ENCODE measurements at regions not wholly inside any gene's neighbourhood (a gene's known extent, or its start where the extent isn't known, plus 50 kb on each side); places are given as distances from the start of the nearest gene placed in this dataset.

DNA sequence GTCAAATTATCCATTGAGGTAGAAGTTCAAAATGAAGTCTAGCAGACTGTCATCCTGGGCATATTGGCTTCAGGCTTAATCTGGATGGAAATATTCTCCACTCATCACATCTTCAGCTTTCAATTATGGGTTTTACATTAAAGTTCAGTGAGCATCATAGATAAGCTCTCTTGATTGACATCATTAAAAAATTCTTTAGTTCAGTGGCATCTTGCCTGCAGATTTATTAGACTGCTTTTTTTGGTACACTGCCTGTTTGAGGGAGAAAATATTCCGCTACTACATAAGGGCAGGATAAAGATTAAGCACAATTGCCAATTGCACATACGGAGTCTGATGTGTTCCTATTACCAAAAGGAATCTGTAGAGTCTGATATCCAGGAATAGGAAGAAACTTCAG is 2353.8 kb downstream of the MAT2B start:
- H3K27ac ChIP-seq (ENCODE audit: low read depth, low read length, poor library complexity, severe bottlenecking), result no peak overlapping the region
- H4K20me1 ChIP-seq (ENCODE audit: insufficient read depth, low read length), result no peaks in the 10 kb centered on the region
- no TSS peak for BruUV-seq (replicated peaks)
- H3K9me3 ChIP-seq (ENCODE audit: low read length), result no peaks in the 10 kb centered on the region
- H2AFZ ChIP-seq (ENCODE audit: low read length), result no peak overlapping the region
- no peaks in the 10 kb centered on the region for H3K79me2 ChIP-seq (ENCODE audit: insufficient read depth, low read depth, low read length)
- TF ChIP-seq, protein P1, sequence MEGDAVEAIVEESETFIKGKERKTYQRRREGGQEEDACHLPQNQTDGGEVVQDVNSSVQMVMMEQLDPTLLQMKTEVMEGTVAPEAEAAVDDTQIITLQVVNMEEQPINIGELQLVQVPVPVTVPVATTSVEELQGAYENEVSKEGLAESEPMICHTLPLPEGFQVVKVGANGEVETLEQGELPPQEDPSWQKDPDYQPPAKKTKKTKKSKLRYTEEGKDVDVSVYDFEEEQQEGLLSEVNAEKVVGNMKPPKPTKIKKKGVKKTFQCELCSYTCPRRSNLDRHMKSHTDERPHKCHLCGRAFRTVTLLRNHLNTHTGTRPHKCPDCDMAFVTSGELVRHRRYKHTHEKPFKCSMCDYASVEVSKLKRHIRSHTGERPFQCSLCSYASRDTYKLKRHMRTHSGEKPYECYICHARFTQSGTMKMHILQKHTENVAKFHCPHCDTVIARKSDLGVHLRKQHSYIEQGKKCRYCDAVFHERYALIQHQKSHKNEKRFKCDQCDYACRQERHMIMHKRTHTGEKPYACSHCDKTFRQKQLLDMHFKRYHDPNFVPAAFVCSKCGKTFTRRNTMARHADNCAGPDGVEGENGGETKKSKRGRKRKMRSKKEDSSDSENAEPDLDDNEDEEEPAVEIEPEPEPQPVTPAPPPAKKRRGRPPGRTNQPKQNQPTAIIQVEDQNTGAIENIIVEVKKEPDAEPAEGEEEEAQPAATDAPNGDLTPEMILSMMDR (conservative IDR thresholded peaks at IDR 0.05; ENCODE audit: low read length), result no peak
- no peak for TF ChIP-seq EZH2phosphoT487 (IDR thresholded peaks at IDR 0.05; ENCODE audit: borderline replicate concordance, low read depth, low read length)
- no peaks in the 10 kb centered on the region for H3K9me2 ChIP-seq (ENCODE audit: insufficient read depth, low read length)
- no peak overlapping the region for H3K4me3 ChIP-seq (ENCODE audit: low read depth, low read length, poor library complexity, severe bottlenecking)
- no peaks in the 10 kb centered on the region for H3K36me3 ChIP-seq (ENCODE audit: insufficient read depth, low read length)
- H3K4me1 ChIP-seq (ENCODE audit: insufficient read depth, low read length, poor library complexity, severe bottlenecking), result no peaks in the 10 kb centered on the region
- POLR2A ChIA-PET, result no interaction called here
- H3K4me2 ChIP-seq (ENCODE audit: low read length), result no peak overlapping the region
- CTCF ChIA-PET (ENCODE audit: unreplicated experiment), result no interaction called here
- intact Hi-C loops (cut with micrococcal nuclease; ENCODE audit: unreplicated experiment), result no loop called here
- no peak for DNase-seq (ENCODE audit: low spot score)

GRCh38 chr5:165863239-165863638 is 2357.8 kb downstream of the MAT2B start:
- no peak for TF ChIP-seq EZH2phosphoT487 (IDR thresholded peaks at IDR 0.05; ENCODE audit: borderline replicate concordance, low read depth, low read length)
- TF ChIP-seq, protein P1 (conservative IDR thresholded peaks at IDR 0.05; ENCODE audit: low read length), result no peak
- ChIA-PET POLR2A (no interaction called here), CTCF (ENCODE audit: unreplicated experiment) (no interaction called here)
- Histone ChIP-seq H3K36me3 (ENCODE audit: insufficient read depth, low read length) (no peaks in the 10 kb centered on the region), H3K4me1 (ENCODE audit: insufficient read depth, low read length, poor library complexity, severe bottlenecking) (no peaks in the 10 kb centered on the region), H3K79me2 (ENCODE audit: insufficient read depth, low read depth, low read length) (no peaks in the 10 kb centered on the region), H3K4me3 (ENCODE audit: low read depth, low read length, poor library complexity, severe bottlenecking) (no peak overlapping the region), H3K27ac (ENCODE audit: low read depth, low read length, poor library complexity, severe bottlenecking) (no peak overlapping the region), H3K9me3 (ENCODE audit: low read length) (no peaks in the 10 kb centered on the region), H4K20me1 (ENCODE audit: insufficient read depth, low read length) (no peaks in the 10 kb centered on the region), H3K9me2 (ENCODE audit: insufficient read depth, low read length) (no peaks in the 10 kb centered on the region), H3K4me2 (ENCODE audit: low read length) (no peak overlapping the region), H2AFZ (ENCODE audit: low read length) (no peak overlapping the region)
- no TSS peak for BruUV-seq (replicated peaks)
- no peak for DNase-seq (ENCODE audit: low spot score)
- intact Hi-C loops (cut with micrococcal nuclease; ENCODE audit: unreplicated experiment), result no loop called here

- Histone ChIP-seq H2AFZ (ENCODE audit: low read length) (no peak overlapping the region), H4K20me1 (ENCODE audit: insufficient read depth, low read length) (no peaks in the 10 kb centered on the region), H3K4me2 (ENCODE audit: low read length) (no peak overlapping the region), H3K27ac (ENCODE audit: low read depth, low read length, poor library complexity, severe bottlenecking) (no peak overlapping the region), H3K9me2 (ENCODE audit: insufficient read depth, low read length) (no peaks in the 10 kb centered on the region), H3K9me3 (ENCODE audit: low read length) (no peaks in the 10 kb centered on the region), H3K36me3 (ENCODE audit: insufficient read depth, low read length) (no peaks in the 10 kb centered on the region), H3K79me2 (ENCODE audit: insufficient read depth, low read depth, low read length) (no peaks in the 10 kb centered on the region), H3K4me1 (ENCODE audit: insufficient read depth, low read length, poor library complexity, severe bottlenecking) (no peaks in the 10 kb centered on the region), H3K4me3 (ENCODE audit: low read depth, low read length, poor library complexity, severe bottlenecking) (no peak overlapping the region)
- BruUV-seq (replicated peaks), result no TSS peak
- no peak for TF ChIP-seq EZH2phosphoT487 (IDR thresholded peaks at IDR 0.05; ENCODE audit: borderline replicate concordance, low read depth, low read length)
- POLR2A ChIA-PET, result no interaction called here
- intact Hi-C loops (cut with micrococcal nuclease; ENCODE audit: unreplicated experiment), result no loop called here
- DNase-seq (ENCODE audit: low spot score), result no peak
- CTCF ChIA-PET (ENCODE audit: unreplicated experiment), result no interaction called here
Observed at GRCh38 chr5:165871291-165871690, 2365.9 kb downstream of the MAT2B start.
